Effector memory CD4-positive, alpha-beta T cell (primary cell): ENCODE measurements at regions not wholly inside any gene's neighbourhood (a gene's known extent, or its start where the extent isn't known, plus 50 kb on each side); places are given as distances from the start of the nearest gene placed in this dataset.
"Not testable (repeated sequence)": the region's sequence is repeated elsewhere in the genome, so short reads cannot be mapped to it uniquely, and the experiment has no call there.

Experiments
- DNase-seq, 3 donors: peaks; one replicate each; pipeline ENCODE4 v3.0.0-alpha.2; 2020
- H3K27ac ChIP-seq: 2 replicates; pipeline ENCODE4 v1.7.0; 2013; ENCODE audit warnings: mild to moderate bottlenecking, low read length, moderate library complexity; ENCODE audit not compliant: insufficient read depth, poor library complexity, severe bottlenecking
- H3K27me3 ChIP-seq: replicated peaks from 2 replicates; pipeline ENCODE4 v1.7.0; 2013; ENCODE audit warnings: mild to moderate bottlenecking, low read length; ENCODE audit not compliant: insufficient read depth, control insufficient read depth, poor library complexity, severe bottlenecking
- H3K36me3 ChIP-seq: 2 replicates; pipeline ENCODE4 v1.7.0; 2013; ENCODE audit warnings: mild to moderate bottlenecking, low read length, moderate library complexity; ENCODE audit not compliant: control insufficient read depth, insufficient read depth
- H3K4me1 ChIP-seq: 2 replicates; pipeline ENCODE4 v1.7.0; 2013; ENCODE audit warnings: low read length, mild to moderate bottlenecking; ENCODE audit not compliant: control insufficient read depth, insufficient read depth, poor library complexity, severe bottlenecking
- H3K4me3 ChIP-seq: 2 replicates; pipeline ENCODE4 v1.7.0; 2013; ENCODE audit warnings: low read length, low read depth, mild to moderate bottlenecking; ENCODE audit not compliant: insufficient read depth, poor library complexity, severe bottlenecking
- H3K9me3 ChIP-seq: 2 replicates; pipeline ENCODE4 v1.7.0; 2013; ENCODE audit warnings: mild to moderate bottlenecking, low read length, moderate library complexity; ENCODE audit not compliant: control insufficient read depth

GRCh38 chr14:71807049-71807448 lies 125.2 kb upstream of the RGS6 start:
- H3K27me3 ChIP-seq, DNase-seq: not testable (repeated sequence)

GRCh38 chr14:71810800-71811199 lies 121.4 kb upstream of the RGS6 start:
- not testable (repeated sequence) for H3K9me3 ChIP-seq, H3K4me3 ChIP-seq, H3K4me1 ChIP-seq, H3K27ac ChIP-seq, H3K27me3 ChIP-seq, DNase-seq, H3K36me3 ChIP-seq

More at GRCh38 chr14:71807049-71807448, 125.2 kb upstream of the RGS6 start:
- H3K27ac ChIP-seq, H3K36me3 ChIP-seq, H3K4me1 ChIP-seq, H3K4me3 ChIP-seq, H3K9me3 ChIP-seq: not testable (repeated sequence)

- no peaks in the 10 kb centered on the region for H3K9me3 ChIP-seq
- H3K4me3 ChIP-seq = no peak overlapping the region
- H3K4me1 ChIP-seq = no peaks in the 10 kb centered on the region
- no peak overlapping the region for H3K27ac ChIP-seq
- no peaks in the 10 kb centered on the region for H3K36me3 ChIP-seq
- no peak for DNase-seq
- H3K27me3 ChIP-seq = no peaks in the 10 kb centered on the region
Observed at GRCh38 chr14:71812693-71813092, 119.5 kb upstream of the RGS6 start.

GRCh38 chr14:71815110-71815509 lies 117.1 kb upstream of the RGS6 start:
- no peak overlapping the region for H3K27ac ChIP-seq
- no peaks in the 10 kb centered on the region for H3K36me3 ChIP-seq

GRCh38 chr14:71824816-71825215 lies 107.4 kb upstream of the RGS6 start:
- H3K4me3 ChIP-seq = no peak overlapping the region
- no peaks in the 10 kb centered on the region for H3K36me3 ChIP-seq
- H3K27ac ChIP-seq = no peak overlapping the region
- H3K27me3 ChIP-seq = no peaks in the 10 kb centered on the region
- no peak for DNase-seq
- no peaks in the 10 kb centered on the region for H3K9me3 ChIP-seq
- H3K4me1 ChIP-seq = no peaks in the 10 kb centered on the region

More at GRCh38 chr14:71815110-71815509, 117.1 kb upstream of the RGS6 start:
- DNase-seq = no peak
- H3K27me3 ChIP-seq = no peaks in the 10 kb centered on the region
- H3K4me3 ChIP-seq = no peak overlapping the region
- no peaks in the 10 kb centered on the region for H3K4me1 ChIP-seq
- H3K9me3 ChIP-seq = no peaks in the 10 kb centered on the region

- no peak for DNase-seq
- no peaks in the 10 kb centered on the region for H3K9me3 ChIP-seq
- no peak overlapping the region for H3K4me3 ChIP-seq
- H3K27me3 ChIP-seq = no peaks in the 10 kb centered on the region
- no peaks in the 10 kb centered on the region for H3K4me1 ChIP-seq
- H3K36me3 ChIP-seq = no peaks in the 10 kb centered on the region
- H3K27ac ChIP-seq = no peak overlapping the region
Observed at GRCh38 chr14:71833476-71833875, 98.8 kb upstream of the RGS6 start.

- no peaks in the 10 kb centered on the region for H3K9me3 ChIP-seq
- H3K27ac ChIP-seq = no peak overlapping the region
- no peaks in the 10 kb centered on the region for H3K36me3 ChIP-seq
- DNase-seq = no peak
- no peaks in the 10 kb centered on the region for H3K27me3 ChIP-seq
- no peaks in the 10 kb centered on the region for H3K4me1 ChIP-seq
- no peak overlapping the region for H3K4me3 ChIP-seq
Observed at GRCh38 chr14:71834284-71835204, 97.7 kb upstream of the RGS6 start.

- H3K4me3 ChIP-seq = no peak overlapping the region
- no peaks in the 10 kb centered on the region for H3K36me3 ChIP-seq
- H3K4me1 ChIP-seq = no peaks in the 10 kb centered on the region
- DNase-seq = no peak
- H3K27me3 ChIP-seq = peaks cover 4% of the 10 kb centered on the region
- H3K9me3 ChIP-seq = no peaks in the 10 kb centered on the region
- no peak overlapping the region for H3K27ac ChIP-seq
Observed at GRCh38 chr14:71852181-71852580, 80.0 kb upstream of the RGS6 start.

- Histone ChIP-seq H3K36me3 (no peaks in the 10 kb centered on the region), H3K4me1 (no peaks in the 10 kb centered on the region), H3K27me3 (peaks cover 4% of the 10 kb centered on the region), H3K4me3 (no peak overlapping the region), H3K9me3 (no peaks in the 10 kb centered on the region), H3K27ac (no peak overlapping the region)
- DNase-seq = peak in 1 of 3 donors; percentile 22
Observed at GRCh38 chr14:71855399-71856036, 76.7 kb upstream of the RGS6 start.
